Gastroesophageal sphincter (tissue), 3 donors: ENCODE measurements at regions not wholly inside any gene's neighbourhood (a gene's known extent, or its start where the extent isn't known, plus 50 kb on each side); places are given as distances from the start of the nearest gene placed in this dataset.

ENCODE experiments used
- POLR2A ChIP-seq, 2 donors: fragments of 450-650 bp; IDR thresholded peaks; one replicate each; pipeline ENCODE4 v1.6.1; 2017; ENCODE audit warnings: antibody characterized with exemption in 2 of 2, mild to moderate bottlenecking in 2 of 2, moderate library complexity in 1 of 2
- TF ChIP-seq, protein P1 (sequence below), 4 experiments: fragments of 200-600 bp in 2 of 4; fragments of 450-650 bp in 2 of 4; sonication (generic) in 1 of 4; IDR thresholded peaks; one replicate each; pipeline ENCODE4 v1.5.1; 2017 to 2019; ENCODE audit warnings: antibody characterized with exemption in 4 of 4, mild to moderate bottlenecking in 2 of 4, moderate library complexity in 2 of 4

DNA sequence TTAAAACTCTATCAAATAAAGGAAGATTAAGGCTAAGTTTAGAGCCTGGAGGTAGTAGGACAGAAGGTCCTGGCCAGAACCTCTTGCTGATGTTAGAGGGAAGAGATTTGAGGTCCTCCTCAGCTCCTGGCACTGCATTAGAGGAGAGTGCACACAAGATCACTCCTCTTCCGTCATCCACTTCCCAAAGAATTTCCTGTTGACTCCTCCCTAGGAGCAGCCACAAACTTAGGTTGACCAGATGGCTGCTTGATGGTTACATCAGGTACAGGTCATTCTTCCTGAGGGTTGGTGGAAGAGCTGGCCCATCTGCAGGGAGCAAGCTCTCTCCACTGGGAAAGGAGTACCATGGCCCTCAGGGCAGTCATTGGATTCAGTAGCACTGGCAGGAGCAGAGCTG, 93.9 kb upstream of the IL33 start:
- TF ChIP-seq, protein P1, sequence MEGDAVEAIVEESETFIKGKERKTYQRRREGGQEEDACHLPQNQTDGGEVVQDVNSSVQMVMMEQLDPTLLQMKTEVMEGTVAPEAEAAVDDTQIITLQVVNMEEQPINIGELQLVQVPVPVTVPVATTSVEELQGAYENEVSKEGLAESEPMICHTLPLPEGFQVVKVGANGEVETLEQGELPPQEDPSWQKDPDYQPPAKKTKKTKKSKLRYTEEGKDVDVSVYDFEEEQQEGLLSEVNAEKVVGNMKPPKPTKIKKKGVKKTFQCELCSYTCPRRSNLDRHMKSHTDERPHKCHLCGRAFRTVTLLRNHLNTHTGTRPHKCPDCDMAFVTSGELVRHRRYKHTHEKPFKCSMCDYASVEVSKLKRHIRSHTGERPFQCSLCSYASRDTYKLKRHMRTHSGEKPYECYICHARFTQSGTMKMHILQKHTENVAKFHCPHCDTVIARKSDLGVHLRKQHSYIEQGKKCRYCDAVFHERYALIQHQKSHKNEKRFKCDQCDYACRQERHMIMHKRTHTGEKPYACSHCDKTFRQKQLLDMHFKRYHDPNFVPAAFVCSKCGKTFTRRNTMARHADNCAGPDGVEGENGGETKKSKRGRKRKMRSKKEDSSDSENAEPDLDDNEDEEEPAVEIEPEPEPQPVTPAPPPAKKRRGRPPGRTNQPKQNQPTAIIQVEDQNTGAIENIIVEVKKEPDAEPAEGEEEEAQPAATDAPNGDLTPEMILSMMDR (IDR thresholded peaks at IDR 0.05): no peak
- no peak for TF ChIP-seq POLR2A (IDR thresholded peaks at IDR 0.05)
